LNCaP clone FGC (cell line): ENCODE measurements at regions not wholly inside any gene's neighbourhood (a gene's known extent, or its start where the extent isn't known, plus 50 kb on each side); places are given as distances from the start of the nearest gene placed in this dataset.

Source experiments
- DNase-seq: peaks from one replicate; pipeline ENCODE4 v3.0.0-alpha.2; 2011; ENCODE audit warnings: low read depth
- H3K4me3 ChIP-seq: 2 replicates; pipeline ENCODE4 v1.5.1; 2011; ENCODE audit warnings: mild to moderate bottlenecking, low read depth, low read length, control low read depth
- TF ChIP-seq, protein P1 (sequence below): IDR thresholded peaks from 2 replicates; pipeline ENCODE4 v1.5.1; 2012; ENCODE audit warnings: mild to moderate bottlenecking; ENCODE audit not compliant: control insufficient read depth, insufficient read depth; ENCODE audit errors: extremely low read depth

DNA sequence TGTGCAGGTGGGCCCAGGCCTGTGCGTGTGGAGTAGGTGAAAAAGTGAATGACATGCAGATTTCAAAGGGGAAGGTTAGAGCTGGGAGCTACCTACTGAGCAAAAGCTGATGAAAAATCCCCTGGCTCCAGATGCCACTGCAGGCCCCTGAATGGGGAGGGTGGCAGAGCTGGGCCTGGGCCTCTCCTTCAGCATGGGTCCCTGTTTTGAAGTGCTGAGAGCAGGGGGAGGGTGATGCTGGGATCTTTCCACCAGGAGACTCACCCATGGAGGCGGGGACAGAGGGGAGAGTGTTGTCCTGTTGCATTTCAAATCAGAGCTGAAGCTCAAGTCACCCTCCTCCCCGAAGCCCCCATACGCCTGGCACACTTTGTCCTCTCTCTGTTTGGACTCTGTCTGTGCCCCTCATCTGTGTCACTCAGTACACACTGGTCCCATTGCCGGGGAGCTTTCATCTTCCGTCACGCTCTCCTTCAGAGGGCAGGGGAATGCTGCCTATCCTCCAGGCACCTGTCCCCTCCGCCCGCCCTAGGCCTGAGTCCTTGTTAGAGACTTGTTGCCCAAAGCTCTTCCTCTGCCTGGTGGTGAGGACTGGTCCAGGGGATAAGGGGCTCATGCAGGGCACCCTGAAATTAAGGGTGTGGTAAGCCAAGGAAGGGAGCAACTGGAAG is 206.6 kb downstream of the HAUS1 start:
- no peak overlapping the region for H3K4me3 ChIP-seq
- no peak for DNase-seq
- TF ChIP-seq, protein P1, sequence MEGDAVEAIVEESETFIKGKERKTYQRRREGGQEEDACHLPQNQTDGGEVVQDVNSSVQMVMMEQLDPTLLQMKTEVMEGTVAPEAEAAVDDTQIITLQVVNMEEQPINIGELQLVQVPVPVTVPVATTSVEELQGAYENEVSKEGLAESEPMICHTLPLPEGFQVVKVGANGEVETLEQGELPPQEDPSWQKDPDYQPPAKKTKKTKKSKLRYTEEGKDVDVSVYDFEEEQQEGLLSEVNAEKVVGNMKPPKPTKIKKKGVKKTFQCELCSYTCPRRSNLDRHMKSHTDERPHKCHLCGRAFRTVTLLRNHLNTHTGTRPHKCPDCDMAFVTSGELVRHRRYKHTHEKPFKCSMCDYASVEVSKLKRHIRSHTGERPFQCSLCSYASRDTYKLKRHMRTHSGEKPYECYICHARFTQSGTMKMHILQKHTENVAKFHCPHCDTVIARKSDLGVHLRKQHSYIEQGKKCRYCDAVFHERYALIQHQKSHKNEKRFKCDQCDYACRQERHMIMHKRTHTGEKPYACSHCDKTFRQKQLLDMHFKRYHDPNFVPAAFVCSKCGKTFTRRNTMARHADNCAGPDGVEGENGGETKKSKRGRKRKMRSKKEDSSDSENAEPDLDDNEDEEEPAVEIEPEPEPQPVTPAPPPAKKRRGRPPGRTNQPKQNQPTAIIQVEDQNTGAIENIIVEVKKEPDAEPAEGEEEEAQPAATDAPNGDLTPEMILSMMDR = no peak

DNA sequence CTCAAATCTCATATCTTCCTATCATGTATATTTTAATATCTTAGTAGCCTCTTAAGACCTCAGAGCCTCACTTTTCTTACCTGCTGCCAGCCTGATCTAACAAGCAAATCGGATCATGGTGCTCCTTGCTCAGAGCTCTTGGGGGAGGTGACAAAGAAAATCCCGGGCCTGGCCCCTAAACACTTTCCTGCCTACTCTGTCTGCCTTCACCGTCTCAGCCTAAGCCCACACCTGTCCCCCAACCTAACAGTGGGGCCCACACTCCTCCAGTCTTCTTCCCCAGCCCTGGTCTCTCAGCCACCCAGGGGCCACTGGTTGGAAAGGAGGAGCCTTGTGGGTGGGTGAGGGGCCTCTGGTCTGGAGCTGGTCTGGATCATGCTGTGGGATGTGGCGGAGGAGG is 207.3 kb downstream of the HAUS1 start:
- no peak for DNase-seq
- H3K4me3 ChIP-seq = no peak overlapping the region
- TF ChIP-seq, protein P1 = no peak

DNA sequence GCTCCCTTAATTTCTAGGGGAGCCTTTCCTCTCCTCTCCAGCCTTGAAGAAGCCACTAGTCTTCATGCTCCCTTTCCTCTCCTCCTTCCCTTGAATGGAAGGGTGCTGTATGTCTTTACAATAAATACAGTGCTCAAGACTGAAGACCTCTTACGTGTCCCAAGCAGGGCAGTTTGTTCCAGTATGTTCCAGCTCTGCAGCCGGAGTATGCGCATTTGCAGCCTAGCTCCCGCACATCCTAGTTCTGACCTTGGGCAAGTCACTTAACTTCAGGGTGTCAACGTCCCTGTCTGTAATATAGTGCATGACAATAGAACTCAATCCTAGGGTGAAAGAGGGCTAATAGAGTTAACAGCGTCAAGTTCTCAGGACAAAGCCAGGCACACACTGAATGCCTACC is 208.0 kb downstream of the HAUS1 start:
- no peak for DNase-seq
- H3K4me3 ChIP-seq = no peak overlapping the region
- TF ChIP-seq, protein P1 = no peak

DNA sequence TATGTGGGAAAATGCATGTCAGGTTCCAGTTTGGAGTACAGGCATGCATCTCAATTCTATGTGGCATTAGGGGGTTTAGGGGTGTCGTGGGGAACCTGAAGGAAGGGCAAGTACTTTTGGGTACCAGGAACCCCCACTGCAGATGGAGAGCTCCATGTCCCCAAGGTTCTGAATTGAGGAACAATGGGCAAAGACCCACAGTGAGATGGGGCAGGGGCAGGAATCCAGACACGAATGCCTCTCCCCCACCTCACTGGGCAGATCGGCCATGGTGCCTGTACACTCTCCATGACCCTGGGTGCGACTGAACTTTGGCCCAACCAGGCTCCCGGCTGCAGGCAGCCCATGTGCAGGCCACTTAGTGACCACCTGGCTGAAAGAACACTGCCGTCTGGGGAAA is 209.3 kb downstream of the HAUS1 start:
- no peak overlapping the region for H3K4me3 ChIP-seq
- DNase-seq = no peak
- TF ChIP-seq, protein P1 = no peak

DNA sequence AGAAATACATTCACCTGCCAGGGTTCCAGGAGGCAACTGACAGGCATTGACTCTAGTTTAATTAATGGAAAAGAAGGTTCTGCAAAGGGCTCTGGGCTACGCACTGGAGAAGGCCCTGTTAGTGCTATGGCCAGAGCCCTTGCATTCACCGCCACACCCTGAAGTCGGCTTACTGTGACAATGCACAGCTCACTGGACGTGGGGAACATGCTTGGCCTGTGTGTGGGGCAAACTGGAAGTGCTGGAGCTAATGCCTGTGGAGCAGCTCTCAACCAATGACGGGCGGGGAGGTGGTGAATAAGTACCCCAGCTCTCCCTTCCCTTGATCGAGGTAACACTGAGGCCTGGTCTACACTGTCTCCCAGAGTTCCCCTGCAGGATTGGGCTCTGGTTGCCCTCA is 209.8 kb downstream of the HAUS1 start:
- no peak overlapping the region for H3K4me3 ChIP-seq
- TF ChIP-seq, protein P1 = no peak

DNA sequence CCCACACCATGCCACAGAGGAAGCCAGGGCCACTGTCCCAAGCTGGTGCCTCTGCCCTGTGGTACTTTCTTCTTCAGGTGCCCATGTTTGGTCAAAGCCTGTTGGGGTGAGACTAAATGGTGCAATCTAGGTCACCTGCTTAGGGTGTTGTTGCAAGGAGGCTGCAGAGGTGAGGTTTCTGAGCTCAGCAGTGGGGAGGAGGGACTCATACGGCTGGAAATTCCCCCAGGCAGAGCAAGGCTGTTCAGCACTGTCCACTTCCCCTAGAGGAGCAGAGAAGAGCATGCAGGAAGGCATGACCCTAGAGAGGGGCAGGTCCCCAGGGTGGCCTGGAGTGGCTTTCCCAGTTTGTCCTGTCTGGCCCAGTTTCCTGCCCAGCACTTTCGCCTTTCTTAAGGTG is 211.0 kb downstream of the HAUS1 start:
- DNase-seq = no peak
- TF ChIP-seq, protein P1 = no peak
- H3K4me3 ChIP-seq = no peak overlapping the region

More for the DNA sequence above, 209.8 kb downstream of the HAUS1 start:
- DNase-seq = no peak

DNA sequence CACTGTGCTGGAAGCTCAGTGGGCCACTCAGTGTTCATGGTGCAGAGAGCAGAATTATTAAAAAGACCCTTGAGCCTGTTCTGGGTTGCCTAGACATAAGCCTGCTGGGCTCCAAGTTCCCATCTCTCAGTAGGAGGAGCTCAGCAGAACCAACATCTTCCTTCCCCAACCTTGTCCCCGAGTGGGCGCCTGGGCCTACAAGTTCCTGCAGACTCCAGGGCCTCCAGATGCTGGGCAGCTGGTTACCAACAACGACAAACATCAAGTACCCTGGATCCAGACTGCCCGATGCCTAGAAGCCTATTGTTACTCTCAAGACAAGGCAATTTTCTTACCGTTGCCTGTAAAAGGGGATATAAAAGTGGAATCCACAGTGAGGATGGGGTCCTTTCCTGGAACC is 214.2 kb downstream of the HAUS1 start:
- TF ChIP-seq, protein P1 = no peak
- no peak overlapping the region for H3K4me3 ChIP-seq
- DNase-seq = no peak
